OCI-LY7 (cell line): ENCODE measurements at regions not wholly inside any gene's neighbourhood (a gene's known extent, or its start where the extent isn't known, plus 50 kb on each side); places are given as distances from the start of the nearest gene placed in this dataset.

Source experiments
- CTCF ChIP-seq: fragments of 200-600 bp; sonication (generic); conservative IDR thresholded peaks from 2 replicates; pipeline ENCODE4 v1.5.1; 2014; ENCODE audit warnings: mild to moderate bottlenecking, antibody characterized with exemption, low read length, moderate library complexity, mixed read lengths
- EZH2phosphoT487 ChIP-seq: fragments of 200-600 bp; sonication (generic); IDR thresholded peaks from 2 replicates; pipeline ENCODE4 v1.6.1; 2018; ENCODE audit warnings: low read depth, borderline replicate concordance, mild to moderate bottlenecking, mixed run types, antibody characterized with exemption, low read length, moderate library complexity, mixed read lengths

- TF ChIP-seq CTCF = no peak
- no peak for TF ChIP-seq EZH2phosphoT487
Measured at GRCh38 chr7:67923286-67923685, 926.7 kb downstream of the TYW1 start.
